Activated T-cell treated with anti-CD3 and anti-CD28 coated beads, Interleukin-2, amount 50 U/mL, for 4 hours (primary cell): ENCODE measurements at regions not wholly inside any gene's neighbourhood (a gene's known extent, or its start where the extent isn't known, plus 50 kb on each side); places are given as distances from the start of the nearest gene placed in this dataset.

Experiments
- ATAC-seq, 2 donors: fragments of 200-7000 bp; cut with Tn5 transposase; one replicate each; pipeline ENCODE4 v1.10.0; 2021
- DNase-seq: peaks from one replicate; pipeline ENCODE4 v3.0.0-alpha.2; 2020
- H3K27me3 Mint-ChIP-seq: one replicate; pipeline ENCODE4 v1.8.0; 2021; ENCODE audit warnings: low read depth, mixed read lengths
- H3K36me3 Mint-ChIP-seq: one replicate; pipeline ENCODE4 v1.8.0; 2022; ENCODE audit warnings: mixed read lengths; ENCODE audit not compliant: insufficient read depth
- H3K4me1 Mint-ChIP-seq: one replicate; pipeline ENCODE4 v1.8.0; 2021; ENCODE audit warnings: low read depth, mixed read lengths
- H3K4me3 Mint-ChIP-seq: one replicate; pipeline ENCODE4 v1.8.0; 2021; ENCODE audit warnings: mild to moderate bottlenecking, moderate library complexity, mixed read lengths
- H3K9me3 Mint-ChIP-seq: one replicate; pipeline ENCODE4 v1.8.0; 2021; ENCODE audit warnings: mixed read lengths

DNA sequence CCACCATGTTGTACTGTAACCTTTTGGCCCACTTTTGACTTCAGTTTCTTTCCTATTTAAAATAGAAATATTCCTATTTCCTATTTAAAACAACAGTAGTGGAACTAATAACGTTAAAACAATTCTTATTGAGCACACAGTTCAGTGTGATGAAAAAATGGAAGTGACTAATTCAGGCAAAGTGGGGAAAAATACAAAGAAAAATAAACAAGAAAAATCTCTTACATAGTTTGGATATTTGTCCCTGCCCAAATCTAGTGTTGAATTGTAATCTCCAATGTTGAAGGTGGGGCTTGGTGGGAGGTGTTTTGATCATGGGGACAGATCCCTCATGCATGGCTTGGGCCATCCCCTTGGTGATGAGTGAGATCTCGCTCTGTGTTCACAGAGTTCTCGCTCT lies 198.1 kb upstream of the CPHXL start:
- H3K4me1 Mint-ChIP-seq, result no peaks in the 10 kb centered on the region
- peaks cover 8% of the 10 kb centered on the region for H3K27me3 Mint-ChIP-seq
- peaks cover 7% of the 10 kb centered on the region for H3K9me3 Mint-ChIP-seq
- no peak overlapping the region for H3K4me3 Mint-ChIP-seq
- ATAC-seq (no peak), DNase-seq (no peak)
- no peaks in the 10 kb centered on the region for H3K36me3 Mint-ChIP-seq

DNA sequence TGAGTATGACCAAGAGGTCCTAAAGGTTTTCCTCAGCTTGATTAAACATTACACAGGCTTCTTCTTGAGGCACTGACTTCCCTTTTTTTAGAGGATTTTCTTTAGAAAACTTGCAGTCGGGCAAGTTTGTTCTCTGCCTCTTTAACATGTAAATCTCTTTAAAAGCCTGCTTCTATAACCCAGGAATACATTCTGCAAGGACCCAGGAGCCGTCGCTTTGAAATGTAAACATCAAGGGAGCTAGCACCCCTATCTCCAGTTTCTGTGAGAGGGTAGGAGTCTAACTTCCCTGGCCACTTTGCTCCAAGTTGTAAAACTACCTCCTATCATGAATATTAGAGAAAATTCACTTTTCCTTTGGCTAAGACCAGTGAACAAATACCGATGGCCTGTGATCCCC lies 201.5 kb upstream of the CPHXL start:
- no peaks in the 10 kb centered on the region for H3K36me3 Mint-ChIP-seq

DNA sequence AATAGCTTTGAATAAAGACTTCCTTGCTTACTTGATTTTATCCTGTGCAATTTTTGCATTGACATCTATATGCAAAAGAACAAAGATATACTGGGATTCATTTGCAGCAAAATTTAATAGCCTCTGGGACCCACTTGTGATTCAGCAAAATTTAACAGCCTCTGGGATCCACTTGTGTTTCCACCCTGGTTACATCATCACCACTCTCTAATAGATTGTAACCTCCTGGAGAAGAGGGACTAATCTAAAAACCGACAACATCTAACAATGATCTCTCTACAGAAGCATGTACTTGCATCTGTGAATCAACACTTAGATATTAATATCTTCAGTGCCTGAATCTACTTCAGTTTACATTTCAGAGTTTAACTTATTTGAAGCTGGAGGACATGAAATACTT lies 202.0 kb upstream of the CPHXL start:
- no peak for ATAC-seq
- H3K4me1 Mint-ChIP-seq, result no peaks in the 10 kb centered on the region
- no peak overlapping the region for H3K4me3 Mint-ChIP-seq
- DNase-seq, result no peak
- H3K9me3 Mint-ChIP-seq, result peaks cover 10% of the 10 kb centered on the region
- peaks cover 2% of the 10 kb centered on the region for H3K27me3 Mint-ChIP-seq
- no peaks in the 10 kb centered on the region for H3K36me3 Mint-ChIP-seq

More for the DNA sequence above, 201.5 kb upstream of the CPHXL start:
- Mint-ChIP-seq H3K9me3 (peaks cover 10% of the 10 kb centered on the region), H3K4me1 (no peaks in the 10 kb centered on the region), H3K4me3 (no peak overlapping the region), H3K27me3 (peaks cover 2% of the 10 kb centered on the region)
- DNase-seq (no peak), ATAC-seq (no peak)

DNA sequence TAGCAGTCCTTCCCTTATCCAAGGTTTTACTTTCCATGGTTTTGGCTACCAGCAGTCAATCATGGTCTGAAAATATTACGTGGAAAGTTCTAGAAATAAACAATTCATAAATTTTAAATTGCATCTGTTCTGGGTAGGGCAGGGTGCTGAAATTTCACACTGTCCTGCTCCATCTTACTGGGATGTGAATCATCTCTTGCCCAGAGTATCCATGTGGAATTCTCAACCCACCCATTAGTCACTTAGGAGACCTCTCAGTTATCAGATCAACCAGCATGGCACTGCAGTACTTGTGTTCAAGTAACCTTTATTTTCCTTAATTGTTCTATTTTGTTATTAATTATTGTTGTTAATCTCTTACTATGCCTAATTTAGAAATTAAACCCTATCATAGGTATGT lies 202.8 kb upstream of the CPHXL start:
- Mint-ChIP-seq H3K9me3 (peaks cover 10% of the 10 kb centered on the region), H3K4me3 (no peak overlapping the region), H3K36me3 (no peaks in the 10 kb centered on the region), H3K4me1 (no peaks in the 10 kb centered on the region), H3K27me3 (peaks cover 2% of the 10 kb centered on the region)
- ATAC-seq (no peak), DNase-seq (no peak)

DNA sequence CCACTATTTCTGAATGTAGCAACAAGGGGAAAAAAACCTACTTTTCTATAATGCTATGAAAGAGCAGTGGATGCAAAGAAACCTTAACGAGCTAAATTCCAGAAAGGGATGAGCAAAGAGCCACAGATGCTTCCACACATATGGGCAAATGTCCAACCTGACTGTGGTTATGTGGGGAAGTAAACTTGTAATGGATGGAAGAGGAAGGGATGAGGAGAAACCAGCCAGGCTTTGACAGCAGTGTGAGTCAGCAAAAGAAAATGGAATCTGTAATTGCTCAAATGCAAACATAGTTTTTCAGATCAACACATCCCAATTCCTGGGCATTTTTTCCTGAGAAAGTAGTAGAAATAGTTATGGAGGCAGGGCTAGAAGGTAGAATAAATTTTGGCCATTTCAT lies 204.8 kb upstream of the CPHXL start:
- Mint-ChIP-seq H3K4me3 (no peak overlapping the region), H3K4me1 (no peaks in the 10 kb centered on the region), H3K9me3 (peaks cover 10% of the 10 kb centered on the region), H3K27me3 (no peaks in the 10 kb centered on the region), H3K36me3 (no peaks in the 10 kb centered on the region)
- no peak for ATAC-seq
- DNase-seq, result no peak

DNA sequence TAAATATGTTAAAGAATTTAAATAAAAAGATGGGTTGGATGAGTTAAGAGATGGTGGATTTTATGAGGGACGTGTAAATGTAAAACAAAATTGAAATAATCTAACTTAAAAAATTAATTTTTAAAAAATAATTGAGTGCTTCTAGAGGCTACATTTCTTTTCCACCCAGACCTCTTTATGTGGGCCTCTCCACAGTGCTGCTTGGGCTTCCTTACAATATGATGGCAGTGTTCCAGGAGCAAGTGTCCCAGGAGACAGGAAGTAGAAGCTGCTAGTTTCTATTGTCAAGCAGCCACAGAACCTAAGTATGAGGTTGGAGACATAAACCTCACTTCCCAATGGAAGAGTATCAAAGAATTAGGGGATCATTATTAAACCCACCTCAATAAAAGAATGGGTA lies 205.7 kb upstream of the CPHXL start:
- ATAC-seq, result no peak
- Mint-ChIP-seq H3K4me3 (no peak overlapping the region), H3K27me3 (no peaks in the 10 kb centered on the region)

DNA sequence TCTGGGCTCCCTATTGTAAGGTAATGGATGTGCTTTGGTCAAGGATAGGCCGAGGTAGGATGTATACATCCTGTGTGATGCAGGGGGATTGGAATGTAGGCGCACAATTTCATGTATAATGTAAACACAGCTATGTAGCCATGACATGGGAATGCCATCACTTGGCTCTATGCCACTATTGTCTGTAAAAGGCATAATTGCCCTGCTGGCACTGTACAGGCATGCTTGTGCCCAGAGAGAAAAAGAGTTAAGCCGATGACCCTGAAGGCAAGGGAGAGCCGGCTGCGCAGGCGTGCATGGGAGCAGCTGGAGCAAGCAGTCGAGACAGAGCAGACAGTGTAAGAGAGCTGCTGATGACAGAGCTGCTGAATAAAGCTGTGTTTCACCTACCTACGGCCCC lies 212.5 kb upstream of the CPHXL start:
- H3K4me1 Mint-ChIP-seq, result no peaks in the 10 kb centered on the region
- DNase-seq (no peak), ATAC-seq (no peak)
- no peaks in the 10 kb centered on the region for H3K27me3 Mint-ChIP-seq
- no peak overlapping the region for H3K4me3 Mint-ChIP-seq
- H3K36me3 Mint-ChIP-seq, result no peaks in the 10 kb centered on the region
- no peaks in the 10 kb centered on the region for H3K9me3 Mint-ChIP-seq

More for the DNA sequence above, 205.7 kb upstream of the CPHXL start:
- H3K36me3 Mint-ChIP-seq, result no peaks in the 10 kb centered on the region
- no peak for DNase-seq
- peaks cover 10% of the 10 kb centered on the region for H3K9me3 Mint-ChIP-seq
- no peaks in the 10 kb centered on the region for H3K4me1 Mint-ChIP-seq

DNA sequence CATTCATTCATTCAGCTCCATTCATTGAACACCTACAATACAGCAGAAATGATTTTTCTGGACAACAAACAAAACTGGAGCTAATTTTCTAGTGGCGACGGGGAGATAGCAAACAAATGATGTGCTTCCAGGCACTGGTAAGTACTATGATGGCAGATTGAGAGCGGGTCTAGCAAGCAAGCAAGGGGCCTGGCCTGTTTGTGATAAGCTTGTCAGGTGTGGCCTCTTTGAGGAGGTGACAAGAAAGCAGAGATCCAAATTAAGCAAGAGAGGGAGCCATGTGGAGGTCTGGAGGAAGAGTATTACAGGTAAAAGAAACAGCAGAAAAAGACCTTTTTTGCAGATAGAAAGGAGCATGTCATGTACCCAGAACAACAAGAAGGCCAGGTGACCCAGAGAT lies 216.1 kb upstream of the CPHXL start:
- DNase-seq (no peak), ATAC-seq (no peak)
- Mint-ChIP-seq H3K4me1 (no peaks in the 10 kb centered on the region), H3K9me3 (no peaks in the 10 kb centered on the region), H3K36me3 (no peaks in the 10 kb centered on the region), H3K27me3 (no peaks in the 10 kb centered on the region), H3K4me3 (no peak overlapping the region)

DNA sequence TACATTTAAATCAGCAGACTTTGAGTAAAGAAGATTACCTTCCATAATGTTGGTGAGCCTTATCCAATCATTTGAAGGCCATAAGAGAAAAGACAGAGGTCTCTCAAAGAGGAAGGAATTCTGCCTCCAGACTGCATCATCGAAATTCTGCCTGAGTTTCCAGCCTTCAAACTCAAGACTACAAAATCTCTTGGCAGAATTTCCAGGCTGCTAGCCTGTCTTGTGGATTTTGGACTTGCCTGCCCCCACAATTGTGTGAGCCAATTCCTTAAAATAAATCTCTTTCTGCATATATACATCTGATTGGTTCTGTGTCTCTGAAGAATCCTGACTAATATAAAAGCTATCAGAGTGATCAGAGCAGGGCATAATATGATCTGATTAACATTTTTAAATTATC lies 216.6 kb upstream of the CPHXL start:
- no peaks in the 10 kb centered on the region for H3K4me1 Mint-ChIP-seq
- ATAC-seq (no peak), DNase-seq (no peak)
- no peak overlapping the region for H3K4me3 Mint-ChIP-seq
- no peaks in the 10 kb centered on the region for H3K9me3 Mint-ChIP-seq
- no peaks in the 10 kb centered on the region for H3K27me3 Mint-ChIP-seq
- H3K36me3 Mint-ChIP-seq, result no peaks in the 10 kb centered on the region

DNA sequence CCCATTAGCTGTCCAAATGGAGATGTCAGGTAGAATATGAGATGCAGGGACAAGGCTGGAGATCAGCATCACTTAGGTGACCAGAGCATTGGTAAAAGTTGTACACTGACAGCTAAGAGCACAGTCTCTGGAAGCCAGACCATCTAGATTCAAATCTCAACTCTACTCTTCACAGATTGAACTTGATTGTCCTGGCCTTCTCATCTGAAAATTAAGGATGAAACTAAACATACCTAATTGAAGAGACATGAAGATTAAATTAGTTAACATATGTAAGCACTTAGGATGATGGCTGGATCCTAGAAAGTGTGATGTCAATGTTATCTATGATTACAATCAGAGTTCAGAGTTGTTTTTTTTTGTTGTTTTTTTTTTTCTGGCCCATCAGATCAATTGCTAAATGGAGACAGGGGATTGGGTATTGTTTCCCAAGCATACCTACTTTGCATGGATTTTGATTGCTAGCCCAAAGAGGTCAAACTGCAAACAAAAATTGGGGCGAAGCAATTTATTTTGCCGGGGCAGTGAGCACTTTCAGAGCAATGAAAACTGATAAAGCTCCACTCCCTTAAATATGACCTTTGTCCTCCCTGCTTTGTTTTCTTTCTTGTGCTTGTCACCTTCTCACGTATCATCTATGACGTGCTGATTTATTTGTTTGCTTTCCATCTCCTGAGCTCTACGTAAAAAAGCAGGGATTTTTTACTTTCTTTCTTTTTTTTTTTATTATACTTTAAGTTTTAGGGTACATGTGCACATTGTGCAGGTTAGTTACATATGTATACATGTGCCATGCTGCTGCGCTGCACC lies 217.6 kb upstream of the CPHXL start:
- Mint-ChIP-seq H3K4me1 (no peaks in the 10 kb centered on the region), H3K4me3 (no peak overlapping the region), H3K9me3 (no peaks in the 10 kb centered on the region), H3K36me3 (no peaks in the 10 kb centered on the region), H3K27me3 (no peaks in the 10 kb centered on the region)
- ATAC-seq, result no peak
- DNase-seq, result no peak

DNA sequence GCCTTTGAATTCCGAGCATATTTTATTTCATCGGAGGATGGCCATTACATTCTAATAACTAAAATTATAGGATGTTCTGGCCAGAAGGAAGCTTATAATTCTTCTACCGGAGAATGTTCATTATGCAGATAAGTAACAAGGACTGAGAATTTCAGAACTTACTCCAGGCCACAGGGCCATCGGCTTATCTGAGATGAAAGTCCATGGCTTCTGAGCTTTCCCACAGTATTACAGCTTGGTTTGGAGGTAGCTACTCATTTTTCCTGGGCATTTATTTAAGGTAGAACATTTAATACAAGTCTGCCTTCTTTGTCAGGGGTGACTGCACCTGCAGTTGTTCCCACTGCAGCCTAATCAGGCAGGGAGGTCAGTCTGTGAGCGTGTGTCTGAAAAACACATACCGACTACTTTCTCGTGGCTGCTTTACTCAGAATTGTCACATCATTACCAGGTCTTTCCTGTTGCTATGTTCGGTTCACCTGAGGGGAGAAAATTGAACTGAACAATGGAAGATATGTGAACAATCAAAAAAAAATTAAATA lies 219.7 kb upstream of the CPHXL start:
- no peaks in the 10 kb centered on the region for H3K4me1 Mint-ChIP-seq
- no peak for ATAC-seq
- DNase-seq, result no peak
- no peaks in the 10 kb centered on the region for H3K27me3 Mint-ChIP-seq
- no peaks in the 10 kb centered on the region for H3K36me3 Mint-ChIP-seq
- H3K4me3 Mint-ChIP-seq, result no peak overlapping the region
- no peaks in the 10 kb centered on the region for H3K9me3 Mint-ChIP-seq

DNA sequence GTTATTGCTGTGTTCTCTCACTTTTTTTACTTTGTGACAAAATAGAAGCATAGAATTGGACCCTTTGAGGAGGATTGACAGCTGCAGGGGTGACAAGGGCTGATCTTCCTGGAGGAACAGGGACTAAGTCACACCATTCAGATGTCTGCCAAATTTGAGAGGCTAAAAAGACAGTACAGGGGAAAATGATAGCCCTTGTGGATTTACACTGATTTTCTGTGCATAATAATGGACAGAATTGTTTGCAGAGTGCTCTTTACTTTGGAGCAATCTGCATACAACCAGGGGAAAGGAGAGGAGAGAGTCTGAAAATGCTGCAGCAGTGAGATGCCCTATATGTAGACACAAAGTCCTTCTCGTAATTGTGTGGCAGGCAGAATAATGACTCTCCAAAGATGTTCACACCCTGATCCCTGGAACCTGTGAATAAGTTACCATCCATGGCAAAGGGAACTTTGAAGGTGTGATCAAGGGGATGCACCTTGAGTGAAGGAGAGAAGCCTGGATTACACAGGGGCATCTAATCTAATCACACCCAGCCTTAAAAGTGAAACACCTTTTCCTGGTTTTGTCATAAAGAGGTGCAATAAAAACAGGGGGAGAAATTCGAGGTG lies 221.4 kb upstream of the CPHXL start:
- H3K4me3 Mint-ChIP-seq, result no peak overlapping the region
- no peak for ATAC-seq
- no peak for DNase-seq
- no peaks in the 10 kb centered on the region for H3K27me3 Mint-ChIP-seq
- H3K36me3 Mint-ChIP-seq, result no peaks in the 10 kb centered on the region
- no peaks in the 10 kb centered on the region for H3K4me1 Mint-ChIP-seq
- no peaks in the 10 kb centered on the region for H3K9me3 Mint-ChIP-seq

DNA sequence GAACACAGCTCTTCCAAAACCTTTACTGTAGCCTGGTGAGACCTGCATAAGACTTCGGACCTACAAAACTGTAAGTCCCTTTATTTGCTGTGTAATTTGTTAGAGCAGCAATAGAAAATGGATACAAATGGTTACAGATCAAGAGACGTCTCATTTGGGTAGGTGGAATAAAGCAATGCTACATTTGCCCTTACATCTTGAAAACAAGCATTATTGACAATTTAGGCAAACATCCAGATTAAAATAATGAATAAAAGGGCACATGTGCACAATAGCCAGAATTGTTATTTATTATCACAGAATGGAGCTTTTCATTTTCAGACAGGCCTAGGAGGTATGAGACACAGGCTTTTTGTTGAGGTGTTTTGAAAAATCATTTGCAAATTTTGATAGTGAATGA lies 222.2 kb upstream of the CPHXL start:
- H3K9me3 Mint-ChIP-seq, result no peaks in the 10 kb centered on the region
- DNase-seq (no peak), ATAC-seq (no peak)
- H3K36me3 Mint-ChIP-seq, result no peaks in the 10 kb centered on the region
- no peak overlapping the region for H3K4me3 Mint-ChIP-seq
- no peaks in the 10 kb centered on the region for H3K4me1 Mint-ChIP-seq
- H3K27me3 Mint-ChIP-seq, result no peaks in the 10 kb centered on the region

DNA sequence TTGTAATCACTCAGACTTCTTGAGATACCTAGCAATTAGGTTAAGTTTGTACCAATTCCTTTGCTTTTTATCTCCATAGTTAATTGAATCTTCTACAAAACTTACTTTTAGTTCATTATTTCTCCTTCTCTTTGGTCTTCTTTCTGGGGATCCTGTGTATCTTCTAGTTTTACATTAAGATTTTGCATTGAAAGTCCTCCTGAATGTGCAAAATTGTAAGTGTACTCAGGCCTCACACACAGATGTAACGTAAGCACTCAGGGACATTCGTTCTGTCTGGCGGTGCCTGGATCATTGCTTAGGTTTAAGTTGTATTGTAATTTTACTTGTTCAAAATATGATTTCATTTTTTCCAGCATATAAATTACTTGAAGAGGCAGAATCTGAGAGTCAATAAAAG lies 222.6 kb upstream of the CPHXL start:
- Mint-ChIP-seq H3K36me3 (no peaks in the 10 kb centered on the region), H3K9me3 (no peaks in the 10 kb centered on the region), H3K4me3 (no peak overlapping the region), H3K4me1 (no peaks in the 10 kb centered on the region), H3K27me3 (no peaks in the 10 kb centered on the region)
- DNase-seq (no peak), ATAC-seq (no peak)

DNA sequence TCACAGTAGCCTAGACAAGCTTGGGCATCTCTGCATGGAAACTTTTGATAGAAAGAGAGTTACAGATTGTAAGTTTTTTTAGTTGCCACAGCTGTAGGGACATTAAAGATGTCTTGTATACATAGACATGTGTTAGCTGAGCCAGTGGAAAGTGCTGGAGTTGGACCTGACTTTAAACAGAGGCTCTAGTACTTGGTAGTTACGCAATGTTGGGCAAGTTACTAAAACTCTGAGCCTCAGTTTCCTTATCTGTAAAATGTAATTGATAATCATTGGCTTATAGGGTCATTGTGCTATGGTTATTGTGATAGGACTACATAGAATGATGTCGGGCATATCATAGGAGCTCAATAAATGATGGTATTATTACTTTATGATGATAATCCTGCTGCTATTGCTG lies 225.8 kb upstream of the CPHXL start:
- no peak for DNase-seq
- H3K9me3 Mint-ChIP-seq, result no peaks in the 10 kb centered on the region
- no peaks in the 10 kb centered on the region for H3K4me1 Mint-ChIP-seq
- no peak overlapping the region for H3K4me3 Mint-ChIP-seq
- no peaks in the 10 kb centered on the region for H3K27me3 Mint-ChIP-seq
- H3K36me3 Mint-ChIP-seq, result no peaks in the 10 kb centered on the region
- no peak for ATAC-seq
